HepG2 (cell line): ENCODE measurements at regions not wholly inside any gene's neighbourhood (a gene's known extent, or its start where the extent isn't known, plus 50 kb on each side); places are given as distances from the start of the nearest gene placed in this dataset.

Source experiments
- GZF1 ChIP-seq: sonication (generic); formaldehyde crosslinking; IDR thresholded peaks from 2 replicates; pipeline ENCODE4 v1.5.1; 2020; ENCODE audit warnings: mild to moderate bottlenecking, missing genetic modification reagents
- HOXA7 ChIP-seq: sonication (generic); formaldehyde crosslinking; IDR thresholded peaks from 2 replicates; pipeline ENCODE4 v1.8.1; 2022; ENCODE audit warnings: mild to moderate bottlenecking, missing genetic modification reagents, moderate library complexity
- NCOA1 ChIP-seq: sonication (generic); formaldehyde crosslinking; IDR thresholded peaks from 2 replicates; pipeline ENCODE4 v1.9.0; 2021; ENCODE audit warnings: missing genetic modification reagents
- PITX1 ChIP-seq: sonication (generic); formaldehyde crosslinking; IDR thresholded peaks from 2 replicates; pipeline ENCODE4 v1.5.1; 2020; ENCODE audit warnings: mild to moderate bottlenecking, missing genetic modification reagents
- SMAD1 ChIP-seq: sonication (generic); formaldehyde crosslinking; IDR thresholded peaks from 2 replicates; pipeline ENCODE4 v1.4.0; 2020; ENCODE audit warnings: missing genetic modification reagents, low read depth, mild to moderate bottlenecking, borderline replicate concordance
- SRSF1 ChIP-seq: fragments of 200-400 bp; formaldehyde crosslinking; optimal IDR thresholded peaks from 2 replicates; pipeline ENCODE3; 2017; ENCODE audit warnings: mild to moderate bottlenecking, low read depth, low read length, moderate library complexity
- XRCC5 ChIP-seq: fragments of 200-400 bp; formaldehyde crosslinking; optimal IDR thresholded peaks from 2 replicates; pipeline ENCODE3; 2017; ENCODE audit warnings: mild to moderate bottlenecking, low read length
- ZMYM2 ChIP-seq: sonication (generic); formaldehyde crosslinking; IDR thresholded peaks from 2 replicates; pipeline ENCODE4 v1.8.0; 2022; ENCODE audit warnings: mild to moderate bottlenecking, missing genetic modification reagents
- TF ChIP-seq, protein P1 (sequence below): sonication (generic); formaldehyde crosslinking; IDR thresholded peaks from 2 replicates; pipeline ENCODE4 v1.9.0; 2021; ENCODE audit warnings: missing genetic modification reagents, borderline replicate concordance
- TF ChIP-seq, protein P2 (sequence below): sonication (generic); formaldehyde crosslinking; IDR thresholded peaks from 2 replicates; pipeline ENCODE4 v1.4.0; 2020; ENCODE audit warnings: missing genetic modification reagents, borderline replicate concordance

DNA sequence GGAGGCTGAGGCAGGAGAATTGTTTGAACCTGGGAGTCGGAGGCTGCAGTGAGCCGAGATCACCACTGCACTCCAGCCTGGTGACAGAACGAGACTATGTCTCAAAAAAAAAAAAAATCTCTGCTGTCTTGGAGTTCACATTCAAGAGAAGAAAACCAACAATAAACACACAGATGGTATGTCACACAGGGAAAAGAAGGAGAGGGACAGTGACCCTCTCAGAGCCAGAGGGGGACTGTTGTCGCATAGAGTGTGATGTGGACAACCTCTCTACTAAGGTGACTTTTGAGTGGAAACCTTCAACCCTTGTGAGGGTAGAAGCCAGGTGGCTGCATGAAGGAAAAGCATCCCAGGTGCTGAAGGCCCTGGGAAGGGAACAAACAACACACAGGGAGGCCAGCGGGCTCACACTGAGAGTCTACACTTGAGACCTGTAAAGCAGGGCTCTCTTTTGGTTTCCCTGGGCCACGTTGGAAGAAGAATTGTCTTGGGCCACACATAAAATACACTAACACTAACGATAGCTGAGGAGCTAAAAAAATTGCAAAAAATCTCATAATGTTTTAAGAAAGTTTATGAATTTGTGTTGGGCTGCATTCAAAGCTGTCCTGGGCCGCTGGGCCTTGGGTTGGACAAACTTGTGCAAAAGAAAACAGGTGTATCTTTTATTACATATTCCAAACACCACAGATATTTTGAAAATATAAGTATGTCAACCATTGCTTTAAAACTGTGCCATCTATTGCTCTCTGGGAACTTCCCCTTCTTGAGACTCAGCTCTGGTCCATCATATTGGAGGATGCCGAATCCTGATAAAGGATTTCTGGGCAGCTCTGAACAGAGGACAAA, 136.0 kb downstream of the DDX1 start (continued):
- TF ChIP-seq, protein P1, sequence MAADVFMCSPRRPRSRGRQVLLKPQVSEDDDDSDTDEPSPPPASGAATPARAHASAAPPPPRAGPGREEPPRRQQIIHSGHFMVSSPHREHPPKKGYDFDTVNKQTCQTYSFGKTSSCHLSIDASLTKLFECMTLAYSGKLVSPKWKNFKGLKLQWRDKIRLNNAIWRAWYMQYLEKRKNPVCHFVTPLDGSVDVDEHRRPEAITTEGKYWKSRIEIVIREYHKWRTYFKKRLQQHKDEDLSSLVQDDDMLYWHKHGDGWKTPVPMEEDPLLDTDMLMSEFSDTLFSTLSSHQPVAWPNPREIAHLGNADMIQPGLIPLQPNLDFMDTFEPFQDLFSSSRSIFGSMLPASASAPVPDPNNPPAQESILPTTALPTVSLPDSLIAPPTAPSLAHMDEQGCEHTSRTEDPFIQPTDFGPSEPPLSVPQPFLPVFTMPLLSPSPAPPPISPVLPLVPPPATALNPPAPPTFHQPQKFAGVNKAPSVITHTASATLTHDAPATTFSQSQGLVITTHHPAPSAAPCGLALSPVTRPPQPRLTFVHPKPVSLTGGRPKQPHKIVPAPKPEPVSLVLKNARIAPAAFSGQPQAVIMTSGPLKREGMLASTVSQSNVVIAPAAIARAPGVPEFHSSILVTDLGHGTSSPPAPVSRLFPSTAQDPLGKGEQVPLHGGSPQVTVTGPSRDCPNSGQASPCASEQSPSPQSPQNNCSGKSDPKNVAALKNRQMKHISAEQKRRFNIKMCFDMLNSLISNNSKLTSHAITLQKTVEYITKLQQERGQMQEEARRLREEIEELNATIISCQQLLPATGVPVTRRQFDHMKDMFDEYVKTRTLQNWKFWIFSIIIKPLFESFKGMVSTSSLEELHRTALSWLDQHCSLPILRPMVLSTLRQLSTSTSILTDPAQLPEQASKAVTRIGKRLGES = no peak
- TF ChIP-seq NCOA1 (CRISPR knock-in tag) (no peak), XRCC5 (no peak), PITX1 (no peak), SRSF1 (no peak), GZF1 (CRISPR knock-in tag) (no peak), HOXA7 (CRISPR knock-in tag) (no peak), SMAD1 (no peak), ZMYM2 (CRISPR knock-in tag) (no peak)
- TF ChIP-seq, protein P2, sequence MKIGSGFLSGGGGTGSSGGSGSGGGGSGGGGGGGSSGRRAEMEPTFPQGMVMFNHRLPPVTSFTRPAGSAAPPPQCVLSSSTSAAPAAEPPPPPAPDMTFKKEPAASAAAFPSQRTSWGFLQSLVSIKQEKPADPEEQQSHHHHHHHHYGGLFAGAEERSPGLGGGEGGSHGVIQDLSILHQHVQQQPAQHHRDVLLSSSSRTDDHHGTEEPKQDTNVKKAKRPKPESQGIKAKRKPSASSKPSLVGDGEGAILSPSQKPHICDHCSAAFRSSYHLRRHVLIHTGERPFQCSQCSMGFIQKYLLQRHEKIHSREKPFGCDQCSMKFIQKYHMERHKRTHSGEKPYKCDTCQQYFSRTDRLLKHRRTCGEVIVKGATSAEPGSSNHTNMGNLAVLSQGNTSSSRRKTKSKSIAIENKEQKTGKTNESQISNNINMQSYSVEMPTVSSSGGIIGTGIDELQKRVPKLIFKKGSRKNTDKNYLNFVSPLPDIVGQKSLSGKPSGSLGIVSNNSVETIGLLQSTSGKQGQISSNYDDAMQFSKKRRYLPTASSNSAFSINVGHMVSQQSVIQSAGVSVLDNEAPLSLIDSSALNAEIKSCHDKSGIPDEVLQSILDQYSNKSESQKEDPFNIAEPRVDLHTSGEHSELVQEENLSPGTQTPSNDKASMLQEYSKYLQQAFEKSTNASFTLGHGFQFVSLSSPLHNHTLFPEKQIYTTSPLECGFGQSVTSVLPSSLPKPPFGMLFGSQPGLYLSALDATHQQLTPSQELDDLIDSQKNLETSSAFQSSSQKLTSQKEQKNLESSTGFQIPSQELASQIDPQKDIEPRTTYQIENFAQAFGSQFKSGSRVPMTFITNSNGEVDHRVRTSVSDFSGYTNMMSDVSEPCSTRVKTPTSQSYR = no peak
